ENCODE measurements at regions not wholly inside any gene's neighbourhood (a gene's known extent, or its start where the extent isn't known, plus 50 kb on each side); places are given as distances from the start of the nearest gene placed in this dataset.

- DNase-seq (ENCODE audit: low read depth in 2 of 3, low spot score in 2 of 3): no peak
Measured at GRCh38 chr7:46900312-46901263, 681.3 kb downstream of the TNS3 start.

GRCh38 chr7:46897381-46897780 is 684.5 kb downstream of the TNS3 start:
- no peak for DNase-seq (ENCODE audit: low read depth in 2 of 3, low spot score in 2 of 3)

- no peak for DNase-seq (ENCODE audit: low read depth in 2 of 3, low spot score in 2 of 3)
Measured at GRCh38 chr7:46886669-46887374, 695.1 kb downstream of the TNS3 start.

GRCh38 chr7:46885167-46885566 is 696.7 kb downstream of the TNS3 start:
- DNase-seq (ENCODE audit: low read depth in 2 of 3, low spot score in 2 of 3): no peak

GRCh38 chr7:46881507-46882127 is 700.3 kb downstream of the TNS3 start:
- DNase-seq (ENCODE audit: low read depth in 2 of 3, low spot score in 2 of 3): no peak

- no peak for DNase-seq (ENCODE audit: low read depth in 2 of 3, low spot score in 2 of 3)
Measured at GRCh38 chr7:46880508-46881196, 701.3 kb downstream of the TNS3 start.

- DNase-seq (ENCODE audit: low read depth in 2 of 3, low spot score in 2 of 3): no peak
Measured at GRCh38 chr7:46879783-46880182, 702.1 kb downstream of the TNS3 start.

- no peak for DNase-seq (ENCODE audit: low read depth in 2 of 3, low spot score in 2 of 3)
Measured at GRCh38 chr7:46871516-46871915, 710.4 kb downstream of the TNS3 start.

- no peak for DNase-seq (ENCODE audit: low read depth in 2 of 3, low spot score in 2 of 3)
Measured at GRCh38 chr7:46864716-46865115, 717.2 kb downstream of the TNS3 start.

- no peak for DNase-seq (ENCODE audit: low read depth in 2 of 3, low spot score in 2 of 3)
Measured at GRCh38 chr7:46859963-46860475, 721.9 kb downstream of the TNS3 start.

GRCh38 chr7:46855851-46856250 is 726.1 kb downstream of the TNS3 start:
- no peak for DNase-seq (ENCODE audit: low read depth in 2 of 3, low spot score in 2 of 3)

- DNase-seq (ENCODE audit: low read depth in 2 of 3, low spot score in 2 of 3): no peak
Measured at GRCh38 chr7:46854958-46855473, 726.9 kb downstream of the TNS3 start.

GRCh38 chr7:46853451-46853850 is 728.5 kb downstream of the TNS3 start:
- no peak for DNase-seq (ENCODE audit: low read depth in 2 of 3, low spot score in 2 of 3)

GRCh38 chr7:46852795-46853194 is 729.1 kb downstream of the TNS3 start:
- no peak for DNase-seq (ENCODE audit: low read depth in 2 of 3, low spot score in 2 of 3)

GRCh38 chr7:46850563-46851330 is 731.2 kb downstream of the TNS3 start:
- no peak for DNase-seq (ENCODE audit: low read depth in 2 of 3, low spot score in 2 of 3)

- no peak for DNase-seq (ENCODE audit: low read depth in 2 of 3, low spot score in 2 of 3)
Measured at GRCh38 chr7:46848944-46849343, 733.0 kb downstream of the TNS3 start.

GRCh38 chr7:46848311-46848710 is 733.6 kb downstream of the TNS3 start:
- DNase-seq (ENCODE audit: low read depth in 2 of 3, low spot score in 2 of 3): no peak

GRCh38 chr7:46847126-46847525 is 734.8 kb downstream of the TNS3 start:
- DNase-seq (ENCODE audit: low read depth in 2 of 3, low spot score in 2 of 3): no peak

GRCh38 chr7:46844486-46844885 is 737.4 kb downstream of the TNS3 start:
- DNase-seq (ENCODE audit: low read depth in 2 of 3, low spot score in 2 of 3): no peak

- no peak for DNase-seq (ENCODE audit: low read depth in 2 of 3, low spot score in 2 of 3)
Measured at GRCh38 chr7:46841248-46841647, 740.7 kb downstream of the TNS3 start.

Measured in hematopoietic multipotent progenitor cell (in vitro differentiated cells).